Midbrain (tissue), 1 donor: ENCODE measurements at regions not wholly inside any gene's neighbourhood (a gene's known extent, or its start where the extent isn't known, plus 50 kb on each side); places are given as distances from the start of the nearest gene placed in this dataset.

ENCODE experiments used
- DNase-seq: peaks from one replicate; lab custom pipeline; 2025; lab: John Stamatoyannopoulos, UW

- no peak for DNase-seq
Observed at GRCh38 chr7:38002689-38003088, 82.2 kb downstream of the EPDR1 start.

- no peak for DNase-seq
Observed at GRCh38 chr7:38006559-38006958, 86.1 kb downstream of the EPDR1 start.

DNA sequence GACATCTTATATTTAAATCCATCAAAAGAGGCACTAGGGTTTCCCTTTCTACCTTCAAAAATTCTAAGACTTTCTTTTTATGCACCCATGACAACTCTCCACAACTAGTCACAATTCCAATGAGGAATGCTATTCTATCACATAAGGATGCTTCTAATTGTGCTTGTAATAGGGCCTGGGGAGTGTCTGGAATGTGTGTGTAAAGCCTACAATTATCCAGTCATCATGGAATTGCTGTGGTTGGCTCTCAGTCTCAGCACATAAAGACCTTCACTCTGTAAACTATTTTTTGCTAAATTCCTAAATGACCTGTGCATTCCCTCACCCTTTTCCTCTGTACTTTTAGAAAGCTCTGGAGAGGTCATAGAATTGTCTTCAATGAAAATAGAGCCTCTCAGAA lies 86.7 kb downstream of the EPDR1 start:
- no peak for DNase-seq

DNA sequence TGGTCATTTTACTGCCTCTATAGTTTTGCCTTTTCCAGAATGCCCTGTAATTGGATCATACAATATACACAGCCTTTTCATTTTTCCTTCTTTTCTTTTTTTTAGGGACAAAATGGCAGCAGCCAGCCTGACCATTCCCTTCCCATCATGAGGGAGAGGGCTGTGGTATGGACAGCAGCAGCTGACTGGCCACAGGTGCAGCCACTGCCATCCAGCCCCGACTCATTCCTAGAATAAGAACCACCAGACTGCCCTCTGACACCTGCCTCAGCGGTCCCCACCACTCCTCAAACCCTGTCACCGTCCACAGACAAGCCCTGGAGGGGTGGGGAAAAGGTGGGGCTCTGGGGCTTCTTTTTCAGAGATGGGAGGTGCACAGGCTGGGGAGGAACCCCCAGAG lies 92.8 kb downstream of the EPDR1 start:
- DNase-seq = no peak

DNA sequence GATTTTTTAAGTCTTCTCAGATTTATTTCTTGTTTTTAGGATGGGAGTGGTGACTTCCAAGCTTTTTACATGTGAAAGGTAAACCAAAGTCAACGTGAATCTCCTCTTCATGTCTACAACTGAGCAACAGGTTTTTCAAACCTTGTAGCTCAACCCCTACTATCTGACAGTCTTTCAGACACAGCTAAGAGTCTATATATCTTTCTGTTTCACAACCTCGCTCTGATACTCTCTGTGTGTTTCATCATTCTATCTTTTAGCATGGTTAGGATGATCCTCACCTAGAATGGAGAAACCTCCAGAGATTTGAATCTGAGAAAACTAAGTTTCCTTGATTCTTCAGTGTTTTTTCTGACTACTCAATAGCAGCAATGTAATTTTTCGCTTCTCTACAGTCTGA lies 96.1 kb downstream of the EPDR1 start:
- DNase-seq = no peak

DNA sequence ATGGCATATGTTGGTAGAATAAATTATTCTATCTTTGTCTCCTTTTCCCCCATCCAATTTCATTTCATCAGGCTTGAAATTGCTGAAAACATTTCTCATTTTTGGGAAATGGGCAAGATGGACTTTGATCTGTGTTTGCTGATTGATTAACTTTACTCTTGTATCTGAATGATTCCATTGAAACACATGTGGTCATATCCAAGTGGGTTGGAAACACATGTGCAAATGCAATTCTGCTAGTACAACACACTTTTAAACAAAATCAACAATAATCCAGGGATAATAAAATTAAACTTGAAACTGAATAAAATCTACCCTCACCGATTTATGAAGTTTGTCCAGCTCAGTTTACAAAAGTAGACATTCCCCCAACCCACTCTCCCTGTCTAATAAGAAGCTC lies 96.9 kb downstream of the EPDR1 start:
- no peak for DNase-seq

GRCh38 chr7:38020121-38020785 lies 99.8 kb downstream of the EPDR1 start:
- DNase-seq = no peak

DNA sequence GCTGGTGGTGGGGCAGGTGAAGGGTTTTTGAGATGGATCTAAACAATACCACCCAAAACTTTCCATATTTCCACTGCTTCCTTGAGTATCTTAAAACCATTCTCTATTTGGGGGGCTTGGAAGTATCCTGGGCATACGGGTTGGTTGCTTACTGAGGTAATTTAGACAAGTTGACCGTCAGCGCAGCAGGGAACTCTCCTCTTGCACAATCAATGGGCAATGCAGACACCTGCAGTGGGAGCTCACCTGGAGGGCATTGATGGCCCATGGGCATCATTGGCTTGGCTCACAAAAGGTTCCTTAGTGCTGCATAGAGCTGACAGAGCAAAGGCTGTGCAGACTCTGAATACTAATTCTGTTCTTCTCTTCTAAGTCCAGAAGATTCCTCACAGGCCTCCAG lies 101.5 kb downstream of the EPDR1 start:
- no peak for DNase-seq

DNA sequence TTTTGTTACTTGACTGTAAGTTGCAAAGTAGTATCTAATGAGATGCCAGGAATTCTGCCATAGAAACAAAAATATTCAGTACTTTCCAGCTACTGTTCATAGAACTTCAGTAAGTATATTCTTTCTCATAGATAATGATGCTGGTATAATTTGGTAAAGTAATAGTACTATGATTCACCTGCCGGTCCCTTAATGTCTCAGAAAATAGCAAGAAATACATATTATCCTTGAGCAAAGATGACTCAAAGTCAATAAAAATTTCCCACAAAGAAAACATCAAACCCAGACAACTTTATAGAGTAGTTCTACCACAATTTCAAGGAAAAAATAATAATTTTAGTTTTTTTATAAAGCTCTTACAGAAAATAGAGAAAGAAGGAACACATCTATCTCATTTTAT lies 105.4 kb downstream of the EPDR1 start:
- DNase-seq = no peak

DNA sequence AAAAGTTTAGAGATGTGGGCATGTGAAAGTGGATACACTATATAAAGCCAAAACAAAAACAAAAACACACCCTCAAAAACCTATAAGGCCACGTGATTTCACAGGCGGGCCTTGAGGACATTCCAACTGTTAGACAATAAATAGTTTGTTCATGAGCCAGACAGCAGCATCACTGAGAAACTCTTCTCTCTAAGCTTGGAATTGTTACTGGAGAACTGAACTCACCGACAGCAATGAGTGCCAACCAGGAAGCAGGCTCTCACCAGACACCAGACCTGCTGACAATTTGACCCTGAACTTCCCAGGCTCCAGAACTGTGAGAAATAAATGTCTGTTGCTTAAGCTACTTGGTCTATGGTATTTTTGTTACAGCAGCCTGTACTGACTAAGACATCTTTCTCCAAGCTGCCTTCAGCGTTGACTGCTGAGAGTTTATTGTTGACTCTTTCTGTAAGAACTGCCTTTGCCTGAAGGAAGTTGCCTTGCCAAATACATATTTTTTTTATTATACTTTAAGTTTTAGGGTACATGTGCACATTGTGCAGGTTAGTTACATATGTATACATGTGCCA lies 107.5 kb downstream of the EPDR1 start:
- DNase-seq = no peak

- DNase-seq = no peak
Observed at GRCh38 chr7:38034062-38034908, 113.8 kb downstream of the EPDR1 start.

DNA sequence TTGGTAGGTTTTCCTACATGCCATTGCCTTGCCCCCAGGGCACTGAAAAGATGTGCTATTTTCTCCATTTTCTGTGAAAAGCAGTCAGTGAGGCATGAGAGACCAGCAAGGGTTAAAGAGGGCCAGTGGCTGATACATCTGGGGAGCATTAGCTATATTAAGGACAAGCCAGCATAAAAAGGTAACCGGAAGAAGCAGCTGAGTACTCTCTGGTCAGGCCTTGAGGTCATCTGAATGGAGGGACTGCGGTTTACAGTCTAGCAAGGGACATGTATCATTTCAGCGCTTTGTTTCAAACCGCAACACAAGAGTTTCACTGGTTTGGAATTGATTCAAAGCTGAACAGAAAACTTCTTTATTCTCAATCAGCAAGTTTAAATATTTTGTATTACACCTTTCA lies 120.4 kb downstream of the EPDR1 start:
- DNase-seq = no peak

DNA sequence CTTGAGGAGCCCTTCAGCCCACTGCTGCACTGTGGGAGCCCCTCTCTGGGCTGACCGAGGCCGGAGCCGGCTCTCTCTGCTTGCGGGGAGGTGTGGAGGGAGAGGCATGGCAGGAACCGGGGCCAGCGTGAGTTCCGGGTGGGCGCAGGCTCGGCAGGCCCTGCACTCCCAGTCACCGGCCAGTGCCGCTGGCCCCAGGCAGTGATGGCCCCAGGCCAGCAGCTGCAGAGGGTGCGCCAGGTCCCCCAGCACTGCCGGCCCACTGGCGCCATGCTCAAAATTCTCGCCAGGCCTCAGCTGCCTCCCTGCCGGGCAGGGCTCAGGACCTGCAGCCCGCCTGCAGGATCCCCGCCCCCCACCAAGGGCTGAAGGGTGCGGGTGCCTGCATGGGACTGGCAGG lies 128.4 kb upstream of the STARD3NL start:
- DNase-seq = no peak

GRCh38 chr7:38051311-38051710 lies 126.7 kb upstream of the STARD3NL start:
- DNase-seq = no peak

DNA sequence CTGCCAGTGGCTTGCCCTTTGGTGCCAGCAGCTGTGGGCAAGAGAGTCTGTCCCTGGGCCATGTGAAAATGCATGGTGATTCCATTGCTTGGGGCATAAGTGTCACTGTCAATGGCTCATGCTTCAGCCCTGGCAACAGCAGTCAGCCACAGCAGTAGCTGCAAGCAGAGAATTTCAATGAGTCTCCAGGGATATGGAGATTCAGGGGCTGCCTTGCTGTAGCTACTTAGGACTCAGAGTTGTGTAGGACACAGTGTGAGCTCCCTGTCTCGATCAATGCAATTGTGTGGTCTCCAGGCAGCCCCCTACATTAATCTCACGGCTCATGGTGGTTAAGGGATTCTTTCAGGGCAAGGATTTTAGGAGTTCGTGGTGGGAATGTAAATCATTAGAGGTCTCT lies 126.3 kb upstream of the STARD3NL start:
- no peak for DNase-seq

DNA sequence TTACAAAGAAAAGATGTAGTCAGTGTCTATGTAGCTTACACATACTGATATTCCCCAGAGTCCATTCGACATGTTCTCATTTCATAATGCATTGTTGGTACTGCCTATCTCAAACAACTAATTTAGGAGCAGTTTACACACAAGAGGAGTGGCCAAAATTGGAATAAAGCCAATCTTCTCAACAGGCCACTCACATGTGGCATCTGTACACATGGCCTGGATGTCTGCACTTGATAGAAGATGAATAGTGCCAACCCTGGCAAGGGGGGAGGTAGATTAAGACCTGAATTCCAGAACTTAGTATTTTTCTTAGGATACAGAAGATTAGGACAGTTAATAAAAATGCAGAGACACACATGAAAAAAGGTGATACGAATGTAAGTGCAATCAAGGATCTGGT lies 125.3 kb upstream of the STARD3NL start:
- DNase-seq = no peak

DNA sequence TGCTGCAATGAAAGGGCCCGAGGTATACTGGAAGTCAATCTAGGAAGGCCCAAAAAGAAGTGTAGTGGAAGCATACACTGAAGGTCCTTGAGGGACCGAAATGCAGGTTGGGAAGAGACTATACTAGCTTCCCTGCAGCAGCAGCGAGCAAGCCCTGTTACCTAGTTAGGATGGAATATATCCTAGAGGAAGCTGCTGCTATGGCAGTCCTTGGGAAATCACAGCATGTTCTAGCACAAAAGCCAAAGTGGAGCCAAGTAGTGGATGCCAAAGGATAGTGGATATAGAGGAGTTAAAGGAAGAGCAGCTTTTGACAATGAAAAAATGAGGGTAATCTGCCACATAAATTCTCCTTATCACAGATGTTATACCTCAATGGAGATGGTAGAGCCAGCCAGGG lies 123.8 kb upstream of the STARD3NL start:
- DNase-seq = no peak

DNA sequence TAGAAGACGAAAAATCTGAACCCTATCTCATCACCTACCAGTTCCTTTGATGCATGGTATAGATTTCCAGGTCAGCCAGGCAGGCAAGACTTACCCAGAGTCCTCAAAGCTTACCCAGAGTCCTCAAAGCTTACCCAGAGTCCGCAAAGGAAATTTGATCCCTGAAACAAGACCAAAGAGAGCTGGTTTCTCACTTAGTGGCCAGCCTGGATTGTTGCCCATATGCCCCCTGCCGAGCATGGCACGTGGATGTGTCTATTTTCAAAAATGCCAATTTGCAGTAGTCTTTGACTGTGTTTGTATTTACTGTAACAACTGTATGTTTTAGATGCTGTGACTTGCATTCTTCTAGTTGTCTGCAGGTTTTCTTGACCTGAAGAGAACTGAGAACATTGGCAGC lies 120.2 kb upstream of the STARD3NL start:
- DNase-seq = no peak

GRCh38 chr7:38060116-38060515 lies 117.9 kb upstream of the STARD3NL start:
- DNase-seq = no peak

- DNase-seq = no peak
Observed at GRCh38 chr7:38060637-38061036, 117.4 kb upstream of the STARD3NL start.

- no peak for DNase-seq
Observed at GRCh38 chr7:38066391-38066790, 111.7 kb upstream of the STARD3NL start.

GRCh38 chr7:38068461-38068860 lies 109.6 kb upstream of the STARD3NL start:
- no peak for DNase-seq

DNA sequence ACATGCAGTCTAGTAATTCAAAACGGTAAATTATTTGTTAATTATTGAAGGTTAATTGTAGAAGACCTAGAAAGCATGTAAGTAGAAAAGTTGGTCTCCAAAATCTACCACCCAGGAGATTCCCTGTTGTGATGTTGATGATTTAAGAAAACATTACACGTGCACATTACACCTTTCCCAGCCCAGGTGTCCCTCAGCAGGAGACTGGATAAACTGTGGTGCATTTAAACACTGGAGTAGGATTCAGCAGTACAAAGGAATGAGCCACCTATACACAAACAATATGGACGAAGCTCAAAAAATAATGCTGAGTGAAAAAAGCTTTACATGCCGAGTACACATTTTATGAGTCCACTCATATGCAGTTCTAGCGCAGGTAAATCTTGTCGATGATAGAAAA lies 109.0 kb upstream of the STARD3NL start:
- DNase-seq = no peak
